HG03439 (cell line): ENCODE measurements at regions not wholly inside any gene's neighbourhood (a gene's known extent, or its start where the extent isn't known, plus 50 kb on each side); places are given as distances from the start of the nearest gene placed in this dataset.

Experiments used
- ATAC-seq: cut with Tn5 transposase; IDR thresholded peaks from one replicate; pipeline ENCODE4 v1.9.1; 2021; ENCODE audit warnings: mild to moderate bottlenecking, moderate library complexity; ENCODE audit not compliant: unreplicated experiment

DNA sequence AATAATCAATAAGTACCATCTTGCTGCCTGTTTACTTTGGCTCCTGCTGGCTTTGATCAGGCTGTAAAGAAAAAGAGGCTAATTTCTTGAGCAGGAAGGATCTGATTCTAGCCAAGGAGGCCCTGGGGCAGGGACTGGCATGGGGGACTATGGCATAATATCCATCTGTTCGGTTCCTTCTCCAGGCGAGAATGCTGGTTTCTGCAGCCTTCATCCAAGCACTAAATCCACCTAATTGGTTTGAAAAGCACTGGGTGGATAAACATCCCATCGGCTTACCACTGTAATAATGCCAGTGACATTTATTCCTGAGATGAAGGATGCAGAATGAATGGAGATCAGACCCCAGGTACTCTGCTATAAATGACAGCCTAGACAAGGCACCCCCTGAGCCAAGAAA is 180.0 kb upstream of the ASIC2 start:
- ATAC-seq, result no peak

DNA sequence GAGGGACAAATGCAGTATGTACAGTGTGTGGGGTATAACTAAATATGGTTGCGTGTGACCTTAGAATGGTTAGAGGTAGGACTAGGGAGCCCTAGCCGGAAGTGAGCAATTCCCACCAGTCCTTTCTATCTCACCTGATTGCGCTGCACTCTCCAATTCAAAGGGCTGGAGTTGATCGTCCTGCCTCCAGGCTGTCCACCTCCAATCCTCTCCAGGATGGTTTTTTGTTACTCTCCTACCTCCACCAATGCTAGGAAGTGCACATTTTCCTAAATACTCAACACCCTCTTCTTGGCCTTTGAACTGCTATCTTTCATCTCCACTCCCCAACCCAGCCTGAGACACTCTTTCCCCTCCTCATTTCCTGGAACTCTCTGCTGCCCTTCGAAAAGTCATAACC is 181.7 kb upstream of the ASIC2 start:
- ATAC-seq, result no peak

DNA sequence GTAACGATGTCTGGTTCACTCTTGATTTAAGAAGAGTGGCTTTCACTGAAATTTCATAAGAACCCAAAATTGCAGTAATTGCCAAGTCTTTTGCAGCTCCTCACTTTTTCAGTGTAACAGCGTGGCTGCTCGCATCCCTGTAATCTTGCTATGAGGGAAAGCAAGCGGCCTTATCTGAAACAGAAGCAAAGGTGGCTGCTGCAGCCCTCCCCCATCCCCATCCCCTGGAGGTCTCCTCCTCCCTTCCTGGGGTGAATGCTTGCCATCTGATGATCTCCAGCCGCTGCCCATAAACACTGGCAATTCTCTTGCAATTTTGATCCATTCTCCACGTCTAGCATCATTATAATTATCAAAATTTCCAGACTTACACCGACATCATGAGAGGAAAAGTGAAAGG is 182.5 kb upstream of the ASIC2 start:
- no peak for ATAC-seq

DNA sequence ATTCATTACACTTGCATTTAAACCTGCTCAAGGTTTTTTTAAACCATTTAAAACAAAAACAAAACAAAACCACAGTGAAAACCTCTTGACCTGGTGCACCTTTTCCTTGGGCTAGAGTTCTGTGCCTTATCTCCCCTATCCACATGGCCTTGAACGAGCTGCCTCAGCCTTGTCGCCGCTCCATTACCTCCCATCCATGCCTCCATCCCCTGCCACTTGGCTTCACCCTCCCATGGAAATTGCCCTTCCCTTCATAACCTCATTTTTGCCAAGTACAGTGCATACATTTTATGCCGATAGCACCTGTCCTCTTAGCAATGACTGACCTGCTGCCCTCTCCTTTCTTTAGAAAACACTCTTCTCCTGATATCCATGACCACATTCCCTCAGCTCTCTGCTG is 188.6 kb upstream of the ASIC2 start:
- no peak for ATAC-seq

DNA sequence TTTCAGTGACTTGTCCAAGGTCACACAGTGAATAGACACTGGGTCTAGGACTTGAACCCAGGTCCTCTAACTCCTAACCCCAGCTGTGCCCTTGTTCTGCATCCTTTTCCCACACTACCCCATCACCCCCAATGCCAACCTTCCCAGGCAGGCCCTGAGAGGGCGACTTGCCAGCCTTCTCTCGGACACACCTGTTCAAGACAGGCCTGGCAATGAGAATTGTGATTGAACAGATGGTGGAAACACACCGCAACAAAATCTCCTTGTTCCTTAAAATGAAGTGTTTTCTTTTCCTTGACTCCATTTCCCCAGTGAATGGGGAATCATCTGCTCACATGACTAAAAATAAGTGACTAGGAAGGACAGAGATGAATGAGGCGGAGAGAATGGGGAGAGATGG is 189.5 kb upstream of the ASIC2 start:
- no peak for ATAC-seq

DNA sequence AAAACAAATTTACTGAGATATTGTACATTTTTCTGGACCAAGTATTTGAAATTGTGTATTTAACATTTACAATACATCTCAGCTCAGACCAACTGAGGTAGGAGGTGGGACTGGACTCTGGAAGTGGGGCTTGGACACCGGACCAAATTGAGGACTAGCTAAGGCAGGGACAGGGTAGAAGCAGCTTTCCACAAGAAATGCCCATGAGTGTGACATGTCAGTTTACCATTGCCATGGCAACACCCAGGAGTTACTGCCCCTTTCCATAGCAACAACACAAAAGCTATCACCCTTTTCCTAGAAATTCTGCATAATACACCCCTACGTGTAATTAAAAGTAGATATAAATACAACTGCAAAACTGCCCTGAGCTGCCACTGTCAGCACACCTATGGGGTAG is 191.5 kb upstream of the ASIC2 start:
- no peak for ATAC-seq

DNA sequence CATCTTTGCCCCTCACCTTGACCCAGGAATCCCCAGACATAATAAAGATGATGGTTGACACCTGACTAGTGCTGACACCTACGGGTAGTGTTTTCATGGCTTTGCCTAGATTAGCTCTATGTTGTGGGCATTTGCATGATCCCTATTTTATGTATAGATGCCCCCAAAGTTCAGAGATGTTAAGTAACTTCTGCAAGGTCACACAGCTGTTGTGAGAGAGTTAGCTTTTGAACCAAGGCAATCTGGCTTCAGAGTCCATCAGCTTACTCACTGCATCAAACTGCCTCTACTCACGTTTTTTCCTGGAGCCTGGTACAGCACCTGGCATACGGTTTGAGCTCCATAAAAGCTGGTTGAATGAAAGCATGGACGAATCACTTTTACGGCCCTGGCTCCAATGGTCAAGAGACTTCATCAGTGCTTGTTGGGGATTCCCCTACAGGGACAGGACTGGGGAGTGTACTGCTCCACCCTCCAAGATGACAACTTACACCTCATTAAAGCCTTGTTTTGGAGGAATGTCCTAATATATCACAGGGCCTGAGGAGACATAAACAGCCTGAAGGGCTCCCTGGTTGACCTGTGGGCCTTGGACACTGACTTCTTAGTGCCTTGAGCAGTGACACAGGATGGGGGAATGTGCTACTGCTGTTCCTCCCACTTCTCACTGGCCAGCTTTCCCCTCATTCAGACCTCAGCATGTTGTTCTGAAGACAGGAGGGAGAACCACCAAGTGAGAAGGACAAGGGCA is 193.2 kb upstream of the ASIC2 start:
- no peak for ATAC-seq

DNA sequence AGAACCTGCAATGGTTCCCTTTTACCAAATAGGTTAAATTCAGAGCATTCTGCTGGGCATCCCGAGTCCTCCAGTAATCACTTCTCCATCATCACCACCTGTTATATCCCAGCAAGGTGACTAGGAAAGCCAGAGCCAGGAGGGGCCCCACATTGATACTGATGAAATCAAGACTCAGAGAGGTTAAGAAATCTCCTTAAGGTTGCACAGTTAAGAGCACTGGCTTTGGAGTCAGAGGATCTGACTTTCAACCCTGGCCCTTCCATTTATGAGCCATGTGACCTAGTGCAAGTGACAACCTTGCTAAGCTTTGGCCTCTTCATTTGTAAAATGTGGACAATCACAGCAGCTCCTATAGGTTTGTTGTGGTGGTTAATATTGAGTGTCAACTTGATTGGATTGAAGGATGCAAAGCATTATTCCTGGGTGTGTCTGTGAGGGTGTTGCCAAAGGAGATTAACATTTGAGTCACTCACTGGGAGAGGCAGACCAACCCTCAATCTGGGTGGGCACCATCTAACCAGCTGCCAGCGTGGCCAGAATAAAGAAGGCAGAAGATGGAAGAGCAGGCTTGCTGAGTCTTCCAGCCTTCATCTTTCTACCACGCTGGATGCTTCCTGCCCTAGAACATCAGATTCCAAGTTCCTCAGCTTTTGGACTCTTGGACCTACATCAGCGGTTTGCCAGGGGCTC is 194.2 kb upstream of the ASIC2 start:
- ATAC-seq, result no peak

DNA sequence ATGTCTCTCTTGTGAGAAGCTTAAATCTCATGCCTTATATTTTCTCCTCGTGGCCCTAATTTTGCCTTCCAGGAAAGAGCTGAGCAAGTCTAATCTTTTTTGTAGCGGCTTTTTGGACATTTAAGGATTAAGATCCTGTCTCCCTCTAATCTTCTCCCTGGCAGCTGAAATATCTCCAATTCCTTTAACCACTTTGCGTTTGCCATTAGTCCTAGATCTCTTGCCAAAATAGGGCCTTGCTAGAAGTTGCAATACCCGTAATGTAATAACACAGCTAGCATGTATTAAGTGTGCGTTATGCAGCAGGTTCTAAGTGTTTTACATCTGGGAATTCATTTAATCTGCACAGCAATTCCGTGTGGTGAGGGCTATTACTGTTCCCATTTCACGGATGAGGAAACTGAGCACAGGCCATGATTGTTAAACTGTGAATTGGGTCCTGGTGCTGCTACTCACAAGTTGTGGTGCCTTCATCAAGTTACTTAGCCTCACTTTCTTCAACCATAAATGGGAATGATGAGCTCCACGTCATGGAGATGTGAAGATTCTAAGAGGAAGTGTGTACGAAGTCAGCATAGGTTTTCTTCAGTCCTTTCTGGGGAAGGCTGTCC is 198.9 kb upstream of the ASIC2 start:
- no peak for ATAC-seq

DNA sequence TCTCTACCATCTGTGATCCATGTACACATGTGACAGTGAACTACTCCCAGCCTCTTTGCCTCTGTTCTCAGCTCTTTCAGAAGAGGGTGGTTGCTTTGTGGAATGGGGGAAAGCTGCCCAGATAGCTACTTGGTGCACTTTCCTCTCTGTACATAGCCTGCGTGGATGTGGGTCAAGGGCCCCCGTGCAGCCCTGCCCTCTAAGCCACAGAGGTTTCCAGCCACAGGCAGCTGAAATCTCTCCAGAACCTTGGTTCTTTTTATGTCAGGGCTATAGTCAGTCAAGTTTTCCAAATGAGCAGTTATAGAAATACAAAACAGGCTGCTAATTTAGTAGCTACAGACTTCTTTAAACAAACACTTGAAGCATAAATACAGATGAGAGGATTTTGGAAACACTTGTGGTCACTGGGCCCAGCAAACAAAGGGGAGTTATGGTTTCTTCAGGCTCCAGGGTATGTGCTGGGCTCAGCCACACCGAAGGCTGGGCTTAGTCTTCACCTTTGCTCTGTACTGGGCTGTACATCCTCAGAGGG is 199.7 kb upstream of the ASIC2 start:
- ATAC-seq, result no peak

DNA sequence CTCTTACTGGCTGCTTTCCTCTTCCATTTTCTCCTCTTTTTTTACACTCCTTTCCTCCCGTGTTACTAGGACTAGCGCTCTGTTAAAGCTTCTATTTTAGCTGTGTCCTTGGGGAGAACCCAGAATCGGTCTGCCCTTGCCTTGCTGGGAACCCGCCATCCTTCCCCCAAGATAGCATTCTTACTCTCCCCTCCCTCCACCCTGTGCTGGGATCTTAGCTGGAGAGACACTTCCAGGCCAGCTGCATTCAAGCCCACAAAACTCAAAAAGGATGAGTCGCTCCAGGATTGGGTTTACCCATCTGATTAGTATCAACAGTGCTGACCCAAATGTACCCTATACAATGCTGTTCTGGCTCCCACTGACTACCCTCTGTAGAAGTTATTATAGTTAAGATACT is 200.5 kb upstream of the ASIC2 start:
- no peak for ATAC-seq

DNA sequence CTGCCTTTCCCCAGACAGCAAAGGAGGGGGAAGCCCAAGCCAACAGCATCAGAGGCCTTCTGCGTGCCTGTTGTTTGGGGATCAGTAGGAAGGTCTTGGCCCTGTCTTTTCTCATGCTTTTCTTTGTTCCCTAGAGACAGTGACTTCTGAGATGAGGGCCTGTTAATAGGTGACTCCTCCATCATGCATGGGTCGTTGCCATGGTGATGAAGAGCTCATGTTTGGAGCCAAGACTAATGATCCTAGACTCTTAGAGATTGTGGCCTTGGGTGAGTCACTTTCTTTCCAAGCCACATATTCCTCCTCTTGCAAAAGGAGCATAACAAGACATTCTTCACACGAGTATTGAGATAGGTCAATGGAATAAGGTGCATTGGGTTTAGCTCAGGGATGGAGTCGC is 201.1 kb upstream of the ASIC2 start:
- ATAC-seq, result no peak

DNA sequence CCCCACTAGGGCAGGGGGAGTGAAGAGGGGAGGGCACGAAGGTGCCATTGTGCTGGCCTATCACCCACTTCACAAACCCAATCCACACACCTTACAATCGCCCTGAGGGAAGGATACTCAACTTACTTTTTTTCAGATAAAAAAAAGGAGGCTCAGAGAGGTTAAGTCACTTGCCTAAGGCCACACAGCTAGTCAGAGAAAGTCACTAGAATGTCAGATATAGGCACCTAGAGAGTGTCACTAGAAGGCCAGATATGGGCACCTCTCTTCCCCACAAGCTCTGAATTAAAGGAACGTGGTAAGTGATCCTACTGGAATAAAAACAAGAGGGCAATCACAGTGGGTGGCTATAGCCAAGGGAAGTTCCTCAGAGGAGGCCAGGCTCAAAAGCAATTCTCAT is 204.5 kb upstream of the ASIC2 start:
- no peak for ATAC-seq

DNA sequence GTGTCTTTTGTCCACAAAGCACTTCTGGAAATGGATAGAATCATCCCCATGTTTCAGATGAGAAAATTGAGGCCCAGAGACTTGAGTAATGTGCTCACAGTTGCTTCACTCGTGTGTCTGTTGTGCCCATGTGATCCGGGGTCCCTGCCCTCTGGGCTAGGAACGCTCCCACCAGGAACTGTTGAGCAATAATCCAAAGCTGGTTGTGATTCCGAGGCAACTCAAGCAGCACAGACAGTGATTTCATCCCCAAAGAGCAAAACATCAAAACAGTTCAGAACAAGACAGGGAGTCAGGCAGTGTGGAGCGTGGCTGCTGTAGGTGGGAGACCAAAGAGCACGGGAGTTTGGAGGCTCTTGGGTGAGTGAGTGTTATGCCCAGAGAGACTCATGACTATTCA is 205.0 kb upstream of the ASIC2 start:
- no peak for ATAC-seq

DNA sequence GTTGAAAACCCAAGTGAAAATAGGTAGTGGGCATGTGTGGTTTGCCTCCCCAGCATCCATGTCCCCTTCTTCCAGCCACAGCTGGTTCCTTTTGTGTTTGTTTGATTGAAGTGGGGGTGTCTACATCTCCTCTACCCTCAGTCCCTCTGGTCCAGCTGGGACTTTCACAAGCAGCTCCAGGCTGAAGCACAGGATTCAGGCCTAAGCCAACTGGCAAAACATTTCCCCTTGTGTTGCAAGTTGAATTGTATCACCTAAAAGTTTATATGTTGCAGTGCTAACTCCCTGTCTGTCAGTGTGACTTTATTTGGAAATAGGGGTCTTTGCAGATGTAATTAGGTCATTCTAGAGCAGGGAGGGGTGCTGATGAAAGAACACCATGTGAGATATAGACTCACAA is 205.9 kb upstream of the ASIC2 start:
- no peak for ATAC-seq

DNA sequence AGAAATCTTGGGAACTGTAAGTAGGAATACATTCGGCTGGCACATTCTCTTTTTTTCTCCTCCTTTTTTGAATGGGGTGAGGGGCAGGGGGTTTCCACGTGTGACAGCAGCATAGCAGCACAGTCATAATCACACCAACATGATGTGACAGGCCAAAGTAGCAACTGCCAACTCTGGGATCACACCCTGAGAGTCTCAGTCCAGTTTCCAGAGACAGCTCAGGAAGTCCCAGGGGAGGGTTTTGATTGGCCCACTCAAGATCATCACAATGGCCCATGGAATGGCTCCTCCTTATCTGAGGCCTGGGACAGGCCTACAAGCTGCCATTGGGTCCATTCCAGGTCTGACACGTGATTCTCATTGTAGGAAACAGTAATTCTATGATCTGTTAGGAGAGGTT is 207.1 kb upstream of the ASIC2 start:
- no peak for ATAC-seq

DNA sequence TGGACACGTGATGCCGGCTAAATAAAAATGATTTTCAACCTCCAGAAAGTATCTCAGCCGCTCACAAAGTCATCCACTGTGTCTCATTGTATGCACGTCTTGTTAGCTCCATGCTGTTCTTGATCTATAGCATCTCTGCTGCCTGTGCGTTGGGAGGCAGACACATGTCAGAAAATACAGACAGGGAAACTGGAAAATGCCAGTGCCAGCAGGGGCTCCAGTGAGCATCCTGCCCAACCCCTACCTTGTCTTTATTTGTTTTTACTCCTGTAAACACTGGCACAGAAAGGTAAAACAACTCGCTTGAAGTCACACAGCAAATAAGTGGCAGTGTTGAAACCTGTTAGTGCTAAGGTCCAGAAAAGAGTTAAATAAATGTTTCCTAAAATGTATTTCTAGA is 208.1 kb upstream of the ASIC2 start:
- ATAC-seq, result no peak

DNA sequence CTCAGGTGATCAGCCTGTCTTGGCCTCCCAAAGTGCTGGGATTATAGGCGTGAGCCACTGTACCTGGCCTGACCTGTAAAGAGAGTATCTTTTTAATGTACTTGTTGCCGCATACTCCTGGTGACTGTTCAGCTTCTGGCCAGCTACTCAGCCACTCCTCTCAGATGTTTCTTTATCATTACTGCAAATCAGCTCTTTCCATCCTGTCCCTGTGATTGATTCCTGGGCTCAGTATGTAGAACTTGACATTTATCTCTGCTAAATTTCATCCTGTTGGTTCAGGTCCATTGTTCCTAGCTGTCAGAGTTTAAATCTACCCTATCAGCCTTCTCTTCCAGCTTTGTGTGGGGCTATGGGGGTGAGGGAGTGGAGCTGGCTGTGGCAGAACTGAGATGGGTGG is 211.5 kb upstream of the ASIC2 start:
- no peak for ATAC-seq

DNA sequence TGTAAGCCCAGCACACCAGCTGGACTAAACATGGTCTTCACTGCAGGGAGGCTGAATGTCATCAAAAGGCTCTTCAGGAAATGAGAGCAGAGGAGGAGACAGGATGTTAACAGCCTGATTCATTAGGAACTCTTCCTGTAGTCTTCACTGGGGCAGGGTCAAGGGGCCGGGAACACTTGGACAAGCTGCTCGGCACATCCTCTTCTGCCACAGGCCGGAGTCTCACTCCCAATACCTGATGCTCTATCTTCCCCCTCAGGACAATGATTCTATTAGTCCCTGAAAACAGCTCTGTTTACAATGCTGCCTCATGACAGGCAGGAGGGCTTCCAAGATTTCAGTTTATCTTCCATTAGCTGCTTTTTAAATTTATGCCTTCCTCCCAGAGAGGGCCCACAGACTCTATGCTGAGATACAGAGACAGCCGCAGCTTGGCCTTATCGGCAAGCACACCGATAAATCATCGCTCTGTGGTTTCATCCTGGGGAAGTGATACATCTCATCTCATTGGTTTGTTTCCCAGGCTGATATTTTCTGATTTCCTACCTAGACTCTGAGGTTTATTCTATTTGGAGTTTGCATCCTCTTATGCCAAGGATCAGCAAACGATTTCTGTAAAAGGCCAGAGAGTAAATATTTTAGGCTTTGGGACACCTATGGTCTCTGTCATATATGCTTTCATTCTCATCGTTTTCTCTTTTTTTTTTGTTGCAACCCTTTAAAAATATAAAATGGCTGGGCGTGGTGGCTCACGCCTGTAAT is 214.0 kb upstream of the ASIC2 start:
- no peak for ATAC-seq

DNA sequence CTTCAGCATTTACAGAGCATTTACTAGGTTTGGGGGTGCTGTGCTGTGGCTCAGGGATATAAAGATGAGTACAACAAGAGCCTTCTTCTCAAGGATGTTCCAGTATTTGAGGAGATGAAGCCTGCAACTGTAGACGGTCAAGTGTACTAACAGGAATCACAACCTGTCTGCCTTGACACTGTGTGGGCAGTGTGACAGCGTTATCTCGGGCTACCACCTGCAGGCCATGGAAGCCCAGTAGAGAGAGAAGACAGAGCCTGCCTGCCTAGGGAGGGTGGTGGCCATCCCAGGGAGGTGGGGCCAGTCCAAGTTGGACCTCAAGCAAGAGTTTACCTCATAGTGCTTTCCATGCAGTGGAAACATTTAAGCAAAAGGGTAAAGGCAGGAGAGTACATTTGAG is 215.1 kb upstream of the ASIC2 start:
- ATAC-seq, result no peak

DNA sequence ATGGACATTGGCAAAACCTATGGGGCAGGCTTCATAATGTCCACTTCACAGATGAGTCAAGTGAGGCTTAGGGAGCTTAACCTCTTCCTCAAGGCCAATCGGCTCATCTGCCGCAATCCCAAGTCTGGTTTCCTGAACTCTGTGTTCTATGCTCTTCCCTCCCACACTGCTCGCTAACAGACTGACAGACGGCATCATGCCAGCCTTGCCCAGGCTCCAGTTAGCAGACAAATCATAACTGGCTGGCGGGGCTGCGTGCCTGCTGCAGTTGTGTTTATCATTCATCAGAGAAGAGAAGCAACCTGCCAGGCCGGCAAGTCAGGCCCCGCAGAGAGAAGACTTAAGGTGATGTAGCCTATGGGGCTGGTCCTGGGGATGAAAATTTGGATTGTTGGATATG is 216.2 kb upstream of the ASIC2 start:
- ATAC-seq, result no peak
